HepG2 (cell line): ENCODE measurements at regions not wholly inside any gene's neighbourhood (a gene's known extent, or its start where the extent isn't known, plus 50 kb on each side); places are given as distances from the start of the nearest gene placed in this dataset.

Experiments
- ATAC-seq: fragments of 200-7000 bp; cut with Tn5 transposase; 3 replicates; pipeline ENCODE4 v1.9.1; 2020; ENCODE audit warnings: mild to moderate bottlenecking, moderate library complexity
- BruUV-seq: library from RNA; stranded (reverse); fragments of 400-500 nt; replicated peaks from 2 replicates; lab custom pipeline; 2021; lab: Mats Ljungman, UMichigan
- CTCF ChIA-PET: fragments of 300-600 bp; formaldehyde crosslinking; extraction: SDS; loops from one replicate; lab custom pipeline; 2021; ENCODE audit warnings: low total read pairs, inconsistent platforms, low intra/inter-chr PET ratio; lab: Yijun Ruan, JAX
- POLR2A ChIA-PET: fragments of 350-600 bp; sonication (Branson Sonifier 250); formaldehyde crosslinking; loops from one replicate; lab custom pipeline; 2020; ENCODE audit warnings: antibody characterized with exemption, inconsistent platforms; lab: Yijun Ruan, JAX
- DNase-seq: peaks from one replicate; pipeline ENCODE4 v3.0.0-alpha.2; 2015; ENCODE audit warnings: low spot score
- FAIRE-seq: peaks from 3 replicates; lab custom pipeline; 2011; peaks lifted over from hg19 to GRCh38; lab: Jason Lieb, UNC
- H2AFZ ChIP-seq: one replicate; pipeline ENCODE4 v1.6.1; 2011; ENCODE audit warnings: low read length, inconsistent platforms
- H3K27ac ChIP-seq: fragments of 300-600 bp; 3 replicates; pipeline ENCODE4 v1.8.0; 2011; ENCODE audit warnings: mixed run types, mild to moderate bottlenecking, mixed read lengths, low read length, inconsistent platforms; ENCODE audit not compliant: insufficient read depth; ENCODE audit errors: extremely low read length
- H3K27me3 ChIP-seq, 2 experiments: fragments of 200-600 bp in 1 of 2; 2 replicates in 1 of 2; 3 replicates in 1 of 2; pipeline versions ENCODE4 v1.6.0 to v1.8.0; 2011; ENCODE audit warnings: low read length in 2 of 2, mild to moderate bottlenecking in 2 of 2, moderate library complexity in 2 of 2, inconsistent platforms in 1 of 2; ENCODE audit not compliant: insufficient read depth in 2 of 2, control insufficient read depth in 1 of 2
- H3K36me3 ChIP-seq, 2 experiments: fragments of 200-600 bp in 1 of 2; replicated peaks in 1 of 2; 2 replicates in 1 of 2; 3 replicates in 1 of 2; pipeline versions ENCODE4 v1.5.1 to v1.8.0; 2011; ENCODE audit warnings: low read length in 2 of 2, inconsistent platforms in 1 of 2; ENCODE audit not compliant: insufficient read depth in 2 of 2, control insufficient read depth in 1 of 2
- H3K4me1 ChIP-seq: 2 replicates; pipeline ENCODE4 v1.5.1; 2012; ENCODE audit warnings: low read length, inconsistent platforms; ENCODE audit not compliant: insufficient read depth
- H3K4me2 ChIP-seq: 2 replicates; pipeline ENCODE4 v1.6.0; 2011; ENCODE audit warnings: low read depth, low read length, inconsistent platforms
- H3K4me3 ChIP-seq, 3 experiments: fragments of 200-600 bp in 1 of 3; sonication (generic), shearing (Covaris generic) in 1 of 3; replicated peaks in 1 of 3; 2 replicates each; pipeline ENCODE4 v1.5.1; 2011 to 2016; ENCODE audit warnings: low read length in 3 of 3, inconsistent platforms in 2 of 3, low read depth in 2 of 3, mild to moderate bottlenecking in 2 of 3, control low read depth in 1 of 3, mixed read lengths in 1 of 3; ENCODE audit not compliant: insufficient read depth in 1 of 3
- H3K79me2 ChIP-seq: one replicate; pipeline ENCODE4 v1.6.1; 2011; ENCODE audit warnings: low read length, inconsistent platforms; ENCODE audit not compliant: insufficient read depth
- H3K9ac ChIP-seq: 2 replicates; pipeline ENCODE4 v1.6.0; 2011; ENCODE audit warnings: mild to moderate bottlenecking, low read depth, low read length, inconsistent platforms; ENCODE audit not compliant: insufficient read depth
- H3K9me3 ChIP-seq: 2 replicates; pipeline ENCODE4 v1.5.1; 2012; ENCODE audit warnings: mild to moderate bottlenecking, low read length
- H4K20me1 ChIP-seq: 2 replicates; pipeline ENCODE4 v1.6.0; 2011; ENCODE audit warnings: inconsistent platforms, mild to moderate bottlenecking, low read length, moderate library complexity; ENCODE audit not compliant: insufficient read depth
- CREB1 ChIP-seq, 2 experiments: fragments of 450-650 bp in 1 of 2; IDR thresholded peaks; 2 replicates each; pipeline ENCODE4 v1.6.1; 2016 to 2017; ENCODE audit warnings: control low read depth in 1 of 2, mild to moderate bottlenecking in 1 of 2, missing compliant biosample characterization in 1 of 2, missing genetic modification characterization in 1 of 2
- HMG20A ChIP-seq: IDR thresholded peaks from 2 replicates; pipeline ENCODE4 v1.6.1; 2016; ENCODE audit warnings: borderline replicate concordance
- MAFF ChIP-seq: IDR thresholded peaks from 2 replicates; pipeline ENCODE4 v1.6.1; 2011; ENCODE audit warnings: low read depth, low read length, improper control_type of control experiment
- MAFK ChIP-seq, 2 experiments: IDR thresholded peaks in 1 of 2; conservative IDR thresholded peaks in 1 of 2; 2 replicates each; pipeline ENCODE4 v1.6.1; 2011; ENCODE audit warnings: improper control_type of control experiment in 2 of 2, low read length in 2 of 2
- ZNF577 ChIP-seq: sonication (generic); formaldehyde crosslinking; IDR thresholded peaks from 2 replicates; pipeline ENCODE4 v1.4.0; 2020; ENCODE audit warnings: mild to moderate bottlenecking, low read depth, missing genetic modification reagents, borderline replicate concordance
- ZNF674 ChIP-seq: sonication (generic); formaldehyde crosslinking; IDR thresholded peaks from 2 replicates; pipeline ENCODE4 v1.5.0; 2020; ENCODE audit warnings: low read depth, mild to moderate bottlenecking, missing genetic modification reagents
- ZNF749 ChIP-seq: sonication (generic); formaldehyde crosslinking; IDR thresholded peaks from 2 replicates; pipeline ENCODE4 v1.8.0; 2022; ENCODE audit warnings: mild to moderate bottlenecking, missing genetic modification reagents, moderate library complexity, borderline replicate concordance
- WGBS: methylation state at CpG from one replicate; pipeline ENCODE4 v1.1.6; 2017; ENCODE audit warnings: low lambda C conversion rate; 5-methylcytosine and 5-hydroxymethylcytosine counted together
- in situ Hi-C: cut with HindIII; loops from 2 replicates; pipeline ENCODE4 v1.10.0; 2017; ENCODE audit warnings: low pct_unique_long_range_greater_than_20kb; ENCODE audit not compliant: extremely low pct_ligation_motif_present
- intact Hi-C: fragments of 100-400 bp; cut with micrococcal nuclease; formaldehyde crosslinking; loops from one replicate; pipeline ENCODE4 v1.10.0; 2022; ENCODE audit not compliant: unreplicated experiment
- TF ChIP-seq, protein P1 (sequence below): IDR thresholded peaks from 2 replicates; pipeline ENCODE4 v1.6.1; 2016; ENCODE audit warnings: low read depth, control low read depth

DNA sequence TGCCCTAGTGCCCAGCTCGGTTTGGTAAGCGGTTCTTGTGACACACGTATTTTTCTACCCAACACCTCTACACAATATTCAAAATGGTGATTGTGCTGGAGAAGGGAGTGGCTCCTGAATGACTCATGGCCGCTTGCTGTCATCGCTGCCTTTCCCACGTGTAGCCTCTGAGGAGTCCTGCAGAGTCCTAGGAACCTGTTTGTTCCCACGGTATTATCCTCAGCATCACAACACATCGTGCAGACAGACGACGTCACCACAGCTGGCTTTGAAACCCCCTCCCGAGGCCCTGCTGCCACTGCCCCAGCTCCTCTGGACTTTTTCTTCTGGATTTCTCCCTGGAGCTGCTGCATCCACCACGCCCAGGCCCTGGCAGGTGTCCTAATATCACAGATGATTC is 353.5 kb downstream of the SMOC2 start:
- intact Hi-C loops (no loop called here), in situ Hi-C loops (no loop called here)
- 8% methylated on average over 12 of the region's 12 CpGs for WGBS
- Histone ChIP-seq H3K9ac (no peak overlapping the region), H3K27me3 (peaks cover 3 to 35% of the 10 kb centered on the region in 2 experiments; a peak in 3 of 5 replicates), H2AFZ (no peak overlapping the region), H3K36me3 (no peaks in the 10 kb centered on the region), H3K9me3 (no peaks in the 10 kb centered on the region), H3K27ac (no peak overlapping the region), H3K79me2 (no peaks in the 10 kb centered on the region), H3K4me1 (no peaks in the 10 kb centered on the region), H3K4me2 (no peak overlapping the region), H3K4me3 (no peak overlapping the region), H4K20me1 (no peaks in the 10 kb centered on the region)
- DNase-seq = no peak
- ChIA-PET POLR2A (no interaction called here), CTCF (no interaction called here)
- TF ChIP-seq CREB1 (IDR thresholded peaks at IDR 0.05) = peak; percentile 51
- no peak for TF ChIP-seq CREB1 (CRISPR knock-in tag; IDR thresholded peaks at IDR 0.05)
- no peak for TF ChIP-seq ZNF674
- no peak for FAIRE-seq
- no TSS peak for BruUV-seq
- no peak for ATAC-seq

DNA sequence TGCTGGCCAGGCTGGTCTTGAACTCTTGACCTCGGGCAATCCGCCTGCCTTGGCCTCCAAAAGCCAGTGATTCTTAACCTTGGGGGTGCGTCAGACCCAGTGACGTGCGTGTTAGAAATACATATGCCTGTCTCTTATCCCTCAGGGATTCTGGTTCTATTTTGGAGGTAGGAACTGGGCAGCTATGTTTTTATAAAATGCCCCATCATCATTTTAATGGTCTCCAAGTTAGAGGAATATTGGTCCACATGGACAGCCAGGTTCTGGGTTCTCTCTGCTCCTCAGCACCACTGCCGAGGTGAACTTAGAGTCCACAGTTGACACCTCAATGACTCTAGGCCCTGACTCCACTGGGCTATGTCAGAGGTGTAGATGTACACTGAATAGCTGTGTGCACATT is 352.7 kb downstream of the SMOC2 start:
- Histone ChIP-seq H3K9ac (no peak overlapping the region), H4K20me1 (no peaks in the 10 kb centered on the region), H3K4me3 (no peak overlapping the region), H3K27ac (no peak overlapping the region), H3K4me1 (no peaks in the 10 kb centered on the region), H3K79me2 (no peaks in the 10 kb centered on the region), H3K9me3 (no peaks in the 10 kb centered on the region), H2AFZ (no peak overlapping the region), H3K36me3 (no peaks in the 10 kb centered on the region), H3K4me2 (no peak overlapping the region), H3K27me3 (peaks cover 1 to 29% of the 10 kb centered on the region in 2 experiments; a peak in 3 of 5 replicates)
- no peak for DNase-seq
- peak; percentile 74 to 79 for TF ChIP-seq MAFK (conservative IDR thresholded peaks at IDR 0.05 in 1 of 2, IDR thresholded peaks at IDR 0.05 in 1 of 2; ENCODE audit: low read length in 2 of 2)
- TF ChIP-seq, protein P1, sequence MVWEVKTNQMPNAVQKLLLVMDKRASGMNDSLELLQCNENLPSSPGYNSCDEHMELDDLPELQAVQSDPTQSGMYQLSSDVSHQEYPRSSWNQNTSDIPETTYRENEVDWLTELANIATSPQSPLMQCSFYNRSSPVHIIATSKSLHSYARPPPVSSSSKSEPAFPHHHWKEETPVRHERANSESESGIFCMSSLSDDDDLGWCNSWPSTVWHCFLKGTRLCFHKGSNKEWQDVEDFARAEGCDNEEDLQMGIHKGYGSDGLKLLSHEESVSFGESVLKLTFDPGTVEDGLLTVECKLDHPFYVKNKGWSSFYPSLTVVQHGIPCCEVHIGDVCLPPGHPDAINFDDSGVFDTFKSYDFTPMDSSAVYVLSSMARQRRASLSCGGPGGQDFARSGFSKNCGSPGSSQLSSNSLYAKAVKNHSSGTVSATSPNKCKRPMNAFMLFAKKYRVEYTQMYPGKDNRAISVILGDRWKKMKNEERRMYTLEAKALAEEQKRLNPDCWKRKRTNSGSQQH (CRISPR knock-in tag) = no peak
- TF ChIP-seq ZNF577 (CRISPR knock-in tag) = no peak
- no peak for TF ChIP-seq ZNF749
- TF ChIP-seq MAFF = peak; percentile 71
- no peak for TF ChIP-seq HMG20A (CRISPR knock-in tag)
- in situ Hi-C loops = no loop called here
- FAIRE-seq = no peak
- BruUV-seq = no TSS peak
- CTCF ChIA-PET = no interaction called here
- 2% methylated on average over 6 of the region's 6 CpGs for WGBS
- ATAC-seq = no peak
- POLR2A ChIA-PET = no interaction called here
- intact Hi-C loops = no loop called here
